Stimulated activated CD8-positive, alpha-beta memory T cell treated with anti-CD3 and anti-CD28 coated beads, Interleukin-7, amount 100 ng/mL, for 4 hours (primary cell): ENCODE measurements at regions not wholly inside any gene's neighbourhood (a gene's known extent, or its start where the extent isn't known, plus 50 kb on each side); places are given as distances from the start of the nearest gene placed in this dataset.

Source experiments
- DNase-seq, 2 donors: peaks; one replicate each; pipeline ENCODE4 v3.0.0-alpha.2; 2020; ENCODE audit warnings: low read depth in 2 of 2

GRCh38 chr5:155068616-155069100, 55.1 kb downstream of the KIF4B start:
- DNase-seq = no peak

GRCh38 chr5:155069961-155070360, 56.4 kb downstream of the KIF4B start:
- DNase-seq = no peak

- DNase-seq = no peak
These were observed 57.2 kb downstream of the KIF4B start for GRCh38 chr5:155070781-155071180.

GRCh38 chr5:155076379-155076778, 62.8 kb downstream of the KIF4B start:
- no peak for DNase-seq

GRCh38 chr5:155079698-155080097, 66.1 kb downstream of the KIF4B start:
- DNase-seq = no peak

GRCh38 chr5:155080721-155081120, 67.2 kb downstream of the KIF4B start:
- no peak for DNase-seq

- DNase-seq = no peak
These were observed 68.1 kb downstream of the KIF4B start for GRCh38 chr5:155081618-155082017.

- no peak for DNase-seq
These were observed 68.8 kb downstream of the KIF4B start for GRCh38 chr5:155082401-155082800.

- DNase-seq = no peak
These were observed 71.9 kb downstream of the KIF4B start for GRCh38 chr5:155085282-155085989.

- no peak for DNase-seq
These were observed 73.5 kb downstream of the KIF4B start for GRCh38 chr5:155087036-155087435.

- DNase-seq = no peak
These were observed 75.3 kb downstream of the KIF4B start for GRCh38 chr5:155088811-155089210.

- no peak for DNase-seq
These were observed 76.1 kb downstream of the KIF4B start for GRCh38 chr5:155089643-155090042.

- no peak for DNase-seq
These were observed 77.6 kb downstream of the KIF4B start for GRCh38 chr5:155091063-155091648.

- DNase-seq = no peak
These were observed 78.5 kb downstream of the KIF4B start for GRCh38 chr5:155091768-155092717.

GRCh38 chr5:155094455-155094854, 80.9 kb downstream of the KIF4B start:
- DNase-seq = no peak

- DNase-seq = no peak
These were observed 84.4 kb downstream of the KIF4B start for GRCh38 chr5:155097995-155098394.

GRCh38 chr5:155098433-155098832, 84.9 kb downstream of the KIF4B start:
- no peak for DNase-seq

GRCh38 chr5:155101697-155102096, 88.1 kb downstream of the KIF4B start:
- DNase-seq = no peak

- DNase-seq = no peak
These were observed 89.6 kb downstream of the KIF4B start for GRCh38 chr5:155103146-155103545.

GRCh38 chr5:155104441-155104840, 90.9 kb downstream of the KIF4B start:
- no peak for DNase-seq

GRCh38 chr5:155106221-155106620, 92.7 kb downstream of the KIF4B start:
- no peak for DNase-seq

GRCh38 chr5:155113888-155114287, 100.3 kb downstream of the KIF4B start:
- no peak for DNase-seq
